A673 (cell line): ENCODE measurements at regions not wholly inside any gene's neighbourhood (a gene's known extent, or its start where the extent isn't known, plus 50 kb on each side); places are given as distances from the start of the nearest gene placed in this dataset.

Experiments used
- CTCF ChIP-seq: fragments of 300-800, 200-600 bp; sonication (generic); conservative IDR thresholded peaks from 2 replicates; pipeline ENCODE4 v1.5.1; 2017; ENCODE audit warnings: low read depth, mild to moderate bottlenecking, antibody characterized with exemption, low read length, moderate library complexity, mixed read lengths
- EZH2 ChIP-seq: fragments of 200-600 bp; sonication (generic); IDR thresholded peaks from 2 replicates; pipeline ENCODE4 v1.6.1; 2017; ENCODE audit warnings: borderline replicate concordance, low read depth, mild to moderate bottlenecking, mixed read lengths, antibody characterized with exemption, low read length; ENCODE audit not compliant: poor library complexity, severe bottlenecking

GRCh38 chr20:50330504-50331313 lies 140.1 kb downstream of the CEBPB start:
- TF ChIP-seq CTCF (no peak), EZH2 (no peak)
